T-helper 17 cell (primary cell): ENCODE measurements at regions not wholly inside any gene's neighbourhood (a gene's known extent, or its start where the extent isn't known, plus 50 kb on each side); places are given as distances from the start of the nearest gene placed in this dataset.

Source experiments
- ATAC-seq: fragments of 150-1000 bp; cut with Tn5 transposase; 2 replicates; pipeline ENCODE4 v1.10.0; 2021; ENCODE audit warnings: mild to moderate bottlenecking, moderate library complexity
- DNase-seq, 3 donors: peaks; one replicate each; pipeline versions ENCODE4 v3.0.0 to v3.0.0-alpha.2; 2020 to 2021
- H3K9me3 ChIP-seq: one replicate; pipeline ENCODE4 v1.7.0; 2013; ENCODE audit warnings: low read length, mild to moderate bottlenecking; ENCODE audit not compliant: control insufficient read depth, poor library complexity, severe bottlenecking
- H3K27ac Mint-ChIP-seq: one replicate; pipeline ENCODE4 v1.8.0; 2022; ENCODE audit warnings: mild to moderate bottlenecking, moderate library complexity, mixed read lengths
- H3K27me3 Mint-ChIP-seq: one replicate; pipeline ENCODE4 v1.8.0; 2022; ENCODE audit warnings: mixed read lengths
- H3K36me3 Mint-ChIP-seq: one replicate; pipeline ENCODE4 v1.8.0; 2022; ENCODE audit warnings: low read depth, mixed read lengths
- H3K4me1 Mint-ChIP-seq: one replicate; pipeline ENCODE4 v1.8.0; 2022; ENCODE audit warnings: mild to moderate bottlenecking, mixed read lengths
- H3K4me3 Mint-ChIP-seq: one replicate; pipeline ENCODE4 v1.8.0; 2022; ENCODE audit warnings: mild to moderate bottlenecking, moderate library complexity, mixed read lengths

DNA sequence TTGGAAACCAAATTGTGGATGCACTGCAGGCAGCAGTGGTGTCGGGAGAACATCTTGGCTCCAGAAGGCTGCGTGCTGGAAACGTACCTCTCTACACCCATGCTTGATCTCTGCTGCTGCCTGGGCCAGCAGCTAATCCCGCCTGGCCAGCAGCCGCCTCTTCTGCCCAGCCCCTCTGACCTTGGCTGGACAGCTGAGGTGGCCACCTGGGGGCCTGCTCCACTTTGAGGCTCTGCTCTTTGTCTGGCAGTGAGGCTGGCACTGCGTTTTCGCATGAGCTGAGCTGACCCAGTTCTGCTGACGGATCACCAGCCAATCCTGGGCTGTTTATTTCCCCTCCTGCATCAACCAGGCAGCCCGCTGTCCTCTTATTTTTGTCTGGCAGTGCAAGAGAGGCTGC lies 154.9 kb downstream of the TENT4A start:
- Mint-ChIP-seq H3K27me3 (no peaks in the 10 kb centered on the region), H3K27ac (no peak overlapping the region), H3K4me3 (no peak overlapping the region), H3K36me3 (no peaks in the 10 kb centered on the region), H3K4me1 (no peaks in the 10 kb centered on the region)
- DNase-seq = no peak
- H3K9me3 ChIP-seq = no peaks in the 10 kb centered on the region
- ATAC-seq = no peak

DNA sequence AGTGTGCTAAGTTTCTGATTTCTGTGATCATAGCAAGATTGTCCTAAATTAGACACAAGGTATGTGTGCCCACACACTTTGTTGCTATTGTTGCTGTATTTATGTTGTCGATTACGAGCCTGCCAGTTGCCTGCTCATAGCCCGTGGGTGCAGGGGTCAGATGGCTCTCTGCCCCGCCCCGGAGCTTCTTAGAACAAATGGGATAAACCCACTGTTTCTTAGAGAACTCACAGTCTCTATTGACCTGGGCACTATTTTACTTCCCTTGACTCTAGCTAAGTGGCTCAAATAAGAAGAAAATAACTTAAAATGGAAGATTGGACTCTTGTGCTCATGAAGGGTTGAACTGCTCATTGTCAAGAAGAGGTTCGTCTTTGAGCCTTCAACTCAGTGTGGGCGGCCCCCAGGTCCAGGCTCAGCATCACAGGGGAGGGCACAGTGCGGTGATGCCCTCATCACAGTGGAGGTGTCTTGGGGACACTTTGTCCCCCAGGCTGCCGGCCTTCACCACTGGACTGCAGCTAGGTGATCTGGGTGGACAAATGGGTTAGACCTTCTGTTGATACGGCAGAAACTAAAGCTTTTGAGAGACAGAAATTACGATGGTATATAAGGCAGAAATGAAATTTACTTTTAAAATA lies 155.5 kb downstream of the TENT4A start:
- H3K27me3 Mint-ChIP-seq = no peaks in the 10 kb centered on the region
- H3K9me3 ChIP-seq = no peaks in the 10 kb centered on the region
- DNase-seq (no peak), ATAC-seq (no peak)
- no peaks in the 10 kb centered on the region for H3K36me3 Mint-ChIP-seq
- H3K27ac Mint-ChIP-seq = no peak overlapping the region
- H3K4me3 Mint-ChIP-seq = no peak overlapping the region
- H3K4me1 Mint-ChIP-seq = no peaks in the 10 kb centered on the region

DNA sequence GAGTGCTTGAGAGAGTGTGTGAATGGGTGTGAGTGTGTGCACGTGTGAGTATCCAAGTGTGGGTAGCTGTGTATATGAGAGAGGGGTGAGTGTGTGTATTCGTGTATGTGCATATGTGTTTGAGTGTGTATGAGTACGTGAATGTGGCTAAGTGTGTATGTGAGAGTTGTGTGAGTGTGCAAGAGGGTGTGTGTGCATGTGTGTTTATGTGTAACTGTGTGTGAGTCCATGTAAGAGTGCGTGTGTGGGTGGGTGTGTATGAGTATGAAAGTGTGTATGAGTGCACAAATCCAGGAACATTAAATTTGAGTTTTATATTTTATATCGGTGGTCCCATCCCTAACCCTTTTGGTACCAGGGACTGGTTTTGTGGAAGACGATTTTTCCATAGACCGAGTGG lies 156.4 kb downstream of the TENT4A start:
- ATAC-seq = no peak
- H3K27me3 Mint-ChIP-seq = no peaks in the 10 kb centered on the region
- H3K27ac Mint-ChIP-seq = no peak overlapping the region
- no peaks in the 10 kb centered on the region for H3K4me1 Mint-ChIP-seq
- no peaks in the 10 kb centered on the region for H3K36me3 Mint-ChIP-seq
- DNase-seq = no peak
- no peak overlapping the region for H3K4me3 Mint-ChIP-seq
- H3K9me3 ChIP-seq = no peaks in the 10 kb centered on the region

DNA sequence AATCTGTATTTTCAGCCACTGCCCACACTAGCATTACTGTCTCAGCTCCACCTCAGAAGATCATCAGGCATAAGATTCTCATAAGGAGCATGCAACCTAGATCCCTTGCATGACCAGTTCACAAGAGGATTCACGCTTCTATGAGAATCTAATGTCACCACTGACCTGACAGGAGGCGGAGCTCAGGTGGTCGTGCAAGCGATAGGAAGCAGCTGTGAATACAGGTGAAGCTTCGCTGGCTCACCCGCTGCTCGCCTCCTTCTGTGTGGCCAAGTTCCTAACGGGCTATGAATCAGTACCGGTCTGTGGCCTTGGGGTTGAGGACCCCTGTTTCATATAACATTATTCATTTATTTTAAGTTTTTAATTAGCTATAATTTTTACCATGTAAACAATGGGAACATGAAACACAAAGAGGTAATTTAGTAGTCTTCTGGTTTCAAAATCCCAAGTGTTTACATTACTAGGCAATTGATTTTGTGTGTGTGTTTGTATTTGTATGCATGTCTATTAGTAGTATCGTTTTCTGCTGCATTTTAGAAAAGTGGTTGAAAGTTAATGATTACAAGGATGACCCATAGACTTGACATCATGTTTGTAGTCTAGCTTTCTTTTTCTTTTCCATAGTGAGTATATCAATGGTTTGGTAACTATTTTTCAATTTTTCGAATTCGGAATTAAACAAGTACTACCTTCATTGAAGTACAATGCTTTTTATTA lies 159.4 kb downstream of the TENT4A start:
- H3K4me3 Mint-ChIP-seq = no peak overlapping the region
- no peaks in the 10 kb centered on the region for H3K9me3 ChIP-seq
- no peaks in the 10 kb centered on the region for H3K36me3 Mint-ChIP-seq
- ATAC-seq = no peak
- no peaks in the 10 kb centered on the region for H3K27me3 Mint-ChIP-seq
- no peaks in the 10 kb centered on the region for H3K4me1 Mint-ChIP-seq
- no peak for DNase-seq
- no peak overlapping the region for H3K27ac Mint-ChIP-seq

DNA sequence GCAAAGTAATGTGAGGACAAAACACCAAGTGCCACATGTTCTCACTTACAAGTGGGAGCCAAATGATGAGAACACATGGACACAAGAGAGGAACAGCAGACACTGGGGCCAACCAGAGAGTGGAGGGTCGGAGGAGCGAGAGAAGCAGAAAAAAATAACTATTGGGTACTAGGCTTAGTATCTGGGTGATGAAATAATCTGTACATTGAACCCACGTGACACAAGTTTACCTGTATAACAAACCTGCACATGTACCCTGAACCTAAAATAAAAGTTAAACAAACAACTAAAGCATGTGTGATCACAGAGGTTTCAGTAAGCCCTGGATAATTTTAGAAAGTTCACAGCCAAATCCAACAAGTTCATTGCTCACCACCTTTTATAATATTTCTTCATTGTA lies 160.1 kb downstream of the TENT4A start:
- Mint-ChIP-seq H3K27me3 (peaks cover 6% of the 10 kb centered on the region), H3K27ac (no peak overlapping the region), H3K4me3 (no peak overlapping the region), H3K36me3 (no peaks in the 10 kb centered on the region), H3K4me1 (no peaks in the 10 kb centered on the region)
- ATAC-seq (no peak), DNase-seq (no peak)
- H3K9me3 ChIP-seq = no peaks in the 10 kb centered on the region

DNA sequence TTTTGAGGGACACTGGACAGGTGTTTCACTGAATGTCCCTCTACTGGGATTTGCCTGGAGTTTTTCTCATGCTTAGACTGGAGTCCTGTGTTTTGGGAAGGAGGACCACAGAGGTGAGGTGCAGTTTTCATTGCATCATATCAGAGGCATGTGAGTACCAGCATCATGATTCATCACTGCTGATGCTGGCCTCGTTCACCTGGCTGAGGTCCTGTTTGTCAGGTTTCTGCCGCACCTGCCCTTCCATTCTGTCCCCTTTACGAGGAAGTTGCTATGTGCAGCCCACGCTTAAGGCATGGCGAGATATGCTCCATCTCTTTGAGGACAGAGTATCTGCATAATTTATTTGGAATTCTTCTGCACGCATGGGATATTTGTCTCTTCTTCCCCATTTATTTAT lies 162.1 kb downstream of the TENT4A start:
- H3K27ac Mint-ChIP-seq = no peak overlapping the region
- no peaks in the 10 kb centered on the region for H3K36me3 Mint-ChIP-seq
- H3K27me3 Mint-ChIP-seq = peaks cover 10% of the 10 kb centered on the region
- H3K4me1 Mint-ChIP-seq = no peaks in the 10 kb centered on the region
- no peak for ATAC-seq
- no peak for DNase-seq
- H3K4me3 Mint-ChIP-seq = no peak overlapping the region
- no peaks in the 10 kb centered on the region for H3K9me3 ChIP-seq

DNA sequence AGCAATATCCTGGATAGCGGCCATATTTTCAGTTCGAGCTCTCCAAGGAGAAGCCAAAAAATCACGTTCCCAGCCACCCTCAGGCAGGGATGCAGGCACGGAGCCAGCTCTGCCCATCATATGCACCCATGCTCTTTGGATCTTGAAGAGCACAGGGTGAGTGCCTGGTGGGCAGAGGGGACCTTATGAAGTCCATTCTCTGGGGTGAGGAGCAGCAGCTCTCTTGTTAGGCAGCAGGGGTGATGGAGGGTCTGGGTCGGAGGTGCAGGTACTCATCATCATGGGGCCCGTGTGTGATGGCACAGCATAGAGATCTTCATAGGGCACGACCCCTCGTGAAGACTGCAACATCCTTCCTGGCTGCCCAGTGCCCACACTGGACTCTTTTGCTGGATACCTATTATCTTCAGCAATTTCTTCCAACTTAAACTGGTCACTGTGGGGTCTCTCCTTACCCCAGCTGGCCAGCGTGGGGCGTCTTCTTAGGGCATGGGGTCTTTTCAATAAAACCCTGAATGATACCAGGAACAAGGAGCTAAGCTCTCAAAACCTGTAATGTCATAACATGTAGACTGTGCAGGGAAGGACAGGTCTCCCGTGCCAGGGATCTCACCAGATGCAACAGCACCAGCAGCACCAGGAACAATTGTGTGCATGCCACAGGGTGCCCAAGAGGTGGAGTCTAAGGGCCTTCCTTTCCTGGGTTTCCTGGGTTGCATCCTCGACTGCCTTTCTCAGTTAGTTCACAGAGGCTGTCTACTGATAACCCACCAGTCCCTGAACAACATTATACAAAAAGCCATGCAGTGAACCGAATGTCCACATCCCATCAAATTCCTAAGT lies 165.0 kb downstream of the TENT4A start:
- H3K27ac Mint-ChIP-seq = no peak overlapping the region
- no peaks in the 10 kb centered on the region for H3K4me1 Mint-ChIP-seq
- H3K4me3 Mint-ChIP-seq = no peak overlapping the region
- H3K27me3 Mint-ChIP-seq = peaks cover 10% of the 10 kb centered on the region
- no peak for DNase-seq
- ATAC-seq = no peak
- H3K36me3 Mint-ChIP-seq = no peaks in the 10 kb centered on the region
- H3K9me3 ChIP-seq = no peaks in the 10 kb centered on the region

DNA sequence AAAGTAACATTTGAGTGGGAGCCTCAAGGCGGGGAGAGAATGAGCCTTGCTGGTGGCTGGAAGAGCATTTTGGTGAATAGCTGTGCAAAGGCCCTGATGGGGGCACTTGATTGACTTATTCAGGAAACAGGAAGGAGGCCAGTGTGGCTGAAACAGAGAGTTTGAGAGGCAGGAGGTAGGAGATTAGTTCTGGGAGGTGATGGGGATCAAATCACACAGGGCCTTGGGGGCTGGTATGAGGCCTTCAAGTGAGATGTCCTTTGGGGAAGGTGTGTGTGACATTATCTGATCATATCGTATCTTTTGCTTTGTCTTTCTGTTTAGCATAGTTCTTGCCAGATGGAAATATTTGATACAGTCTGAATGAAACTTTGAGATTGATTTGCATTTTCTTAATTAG lies 172.3 kb downstream of the TENT4A start:
- DNase-seq (no peak), ATAC-seq (no peak)
- peaks cover 3% of the 10 kb centered on the region for H3K9me3 ChIP-seq
- H3K36me3 Mint-ChIP-seq = no peaks in the 10 kb centered on the region
- no peak overlapping the region for H3K27ac Mint-ChIP-seq
- H3K27me3 Mint-ChIP-seq = no peaks in the 10 kb centered on the region
- no peaks in the 10 kb centered on the region for H3K4me1 Mint-ChIP-seq
- no peak overlapping the region for H3K4me3 Mint-ChIP-seq

DNA sequence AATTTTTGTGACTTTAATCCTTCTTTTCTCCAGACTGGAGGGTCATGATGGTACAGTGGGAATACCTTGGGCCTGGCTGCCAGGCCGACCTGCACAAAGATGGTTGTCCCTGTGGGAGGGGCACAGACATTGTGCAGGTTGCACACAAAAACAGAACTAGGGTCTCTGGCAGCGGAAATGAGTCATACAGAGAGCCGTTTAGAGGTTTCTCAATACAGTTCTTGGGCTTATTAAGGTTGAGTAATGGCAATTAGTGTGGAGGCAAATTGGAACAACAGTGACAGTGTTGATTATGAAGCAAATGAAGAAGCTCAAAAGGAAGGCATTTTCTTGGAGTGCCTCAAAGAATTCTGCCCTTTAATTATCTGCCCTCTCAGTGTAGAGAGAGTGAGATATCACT lies 173.6 kb downstream of the TENT4A start:
- ATAC-seq = no peak

DNA sequence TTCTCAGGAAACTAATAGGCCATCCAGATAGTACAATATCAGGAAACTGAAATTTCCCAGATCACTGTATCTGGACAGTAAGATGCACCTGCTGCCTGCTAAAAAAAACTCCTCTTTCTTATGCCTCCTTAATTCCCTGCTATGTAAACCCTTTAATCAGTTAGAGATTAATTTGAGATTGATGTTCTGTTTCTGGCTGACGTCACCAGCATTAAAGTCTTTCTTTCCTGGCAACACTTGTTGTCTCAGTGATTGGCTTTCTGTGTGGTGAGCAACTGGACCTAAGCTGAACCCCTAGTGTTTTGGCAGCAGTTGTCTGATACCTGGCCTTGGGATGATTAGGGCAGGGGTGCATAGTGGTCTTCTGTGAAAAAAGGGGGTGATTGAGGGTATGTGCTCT lies 175.8 kb downstream of the TENT4A start:
- ATAC-seq (no peak), DNase-seq (no peak)
- Mint-ChIP-seq H3K36me3 (no peaks in the 10 kb centered on the region), H3K27me3 (no peaks in the 10 kb centered on the region), H3K4me3 (no peak overlapping the region), H3K4me1 (no peaks in the 10 kb centered on the region), H3K27ac (no peak overlapping the region)
- peaks cover 3% of the 10 kb centered on the region for H3K9me3 ChIP-seq

More for the DNA sequence above, 173.6 kb downstream of the TENT4A start:
- DNase-seq = no peak
- H3K9me3 ChIP-seq = peaks cover 3% of the 10 kb centered on the region
- H3K27ac Mint-ChIP-seq = no peak overlapping the region
- H3K4me3 Mint-ChIP-seq = no peak overlapping the region
- no peaks in the 10 kb centered on the region for H3K27me3 Mint-ChIP-seq
- H3K4me1 Mint-ChIP-seq = no peaks in the 10 kb centered on the region
- no peaks in the 10 kb centered on the region for H3K36me3 Mint-ChIP-seq

DNA sequence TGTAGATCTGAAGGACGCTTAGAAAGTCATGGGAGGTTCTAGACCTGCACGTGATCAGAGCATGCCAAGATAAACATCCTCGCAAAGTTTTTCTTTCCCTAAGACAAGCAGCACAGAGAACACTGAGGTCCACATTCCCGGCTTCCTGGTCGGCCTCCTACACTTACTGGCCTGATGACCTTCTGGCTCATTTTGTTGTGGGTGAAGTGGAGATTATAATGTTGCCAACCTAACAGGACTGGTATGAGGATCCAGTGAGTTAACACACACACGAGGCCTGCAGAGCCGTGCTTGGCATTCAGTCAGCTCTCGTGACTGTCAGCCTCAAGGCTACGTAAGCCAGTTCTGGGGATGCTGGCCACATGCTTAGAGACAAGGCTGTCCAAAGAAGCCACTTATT lies 186.0 kb downstream of the TENT4A start:
- Mint-ChIP-seq H3K4me3 (no peak overlapping the region), H3K4me1 (no peaks in the 10 kb centered on the region), H3K27me3 (peaks cover 16% of the 10 kb centered on the region), H3K27ac (no peak overlapping the region), H3K36me3 (peaks cover 2% of the 10 kb centered on the region)
- DNase-seq (no peak), ATAC-seq (no peak)
- no peaks in the 10 kb centered on the region for H3K9me3 ChIP-seq

DNA sequence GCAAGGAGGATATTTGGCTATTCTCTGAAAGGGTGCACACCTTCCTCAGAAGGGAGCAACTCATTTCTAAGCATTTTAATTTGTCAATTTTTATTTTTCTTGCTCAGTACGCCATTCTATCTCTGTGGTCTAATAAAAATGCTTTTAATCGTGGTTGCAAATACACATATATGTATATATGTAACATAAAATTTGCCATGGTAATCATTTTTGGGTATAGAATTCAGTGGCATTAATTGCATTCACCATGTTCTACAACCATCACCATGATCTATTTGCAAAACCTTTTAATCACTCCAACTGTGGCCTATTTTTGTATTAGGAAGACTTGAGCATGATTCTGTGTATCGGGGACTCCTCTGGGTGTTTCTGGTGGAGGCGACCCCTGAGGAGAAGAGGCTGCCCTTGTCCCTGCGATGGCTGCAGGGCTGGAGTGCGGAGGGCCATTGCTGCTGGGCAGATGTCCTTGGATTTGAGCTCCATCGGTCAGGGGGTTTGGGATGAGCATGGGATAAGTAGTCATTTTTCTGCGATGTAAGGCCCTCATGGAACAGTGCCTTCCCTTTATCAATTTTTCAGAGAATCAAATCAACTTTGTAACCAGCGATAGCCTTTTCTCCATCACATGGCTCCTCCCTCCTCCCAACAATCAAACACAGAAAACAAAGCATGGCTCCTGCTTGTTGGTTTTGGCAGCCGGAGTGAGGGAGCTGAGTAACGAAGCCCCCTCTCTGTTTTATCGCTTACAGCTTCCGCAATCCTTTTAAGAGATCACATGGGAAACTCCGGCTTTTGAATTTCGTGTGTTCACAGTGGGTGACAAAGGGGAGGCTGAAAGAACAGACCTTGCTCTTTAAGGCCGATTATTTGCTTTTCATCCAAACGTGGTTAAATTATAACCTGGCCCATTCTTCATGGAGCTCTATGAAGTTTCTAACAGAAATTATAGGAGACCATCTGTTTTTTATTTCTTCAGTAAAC lies 187.3 kb downstream of the TENT4A start:
- Mint-ChIP-seq H3K27me3 (peaks cover 9% of the 10 kb centered on the region), H3K4me1 (no peaks in the 10 kb centered on the region), H3K36me3 (peaks cover 2% of the 10 kb centered on the region), H3K27ac (no peak overlapping the region), H3K4me3 (no peak overlapping the region)
- ATAC-seq (no peak), DNase-seq (no peak)
- H3K9me3 ChIP-seq = no peaks in the 10 kb centered on the region

DNA sequence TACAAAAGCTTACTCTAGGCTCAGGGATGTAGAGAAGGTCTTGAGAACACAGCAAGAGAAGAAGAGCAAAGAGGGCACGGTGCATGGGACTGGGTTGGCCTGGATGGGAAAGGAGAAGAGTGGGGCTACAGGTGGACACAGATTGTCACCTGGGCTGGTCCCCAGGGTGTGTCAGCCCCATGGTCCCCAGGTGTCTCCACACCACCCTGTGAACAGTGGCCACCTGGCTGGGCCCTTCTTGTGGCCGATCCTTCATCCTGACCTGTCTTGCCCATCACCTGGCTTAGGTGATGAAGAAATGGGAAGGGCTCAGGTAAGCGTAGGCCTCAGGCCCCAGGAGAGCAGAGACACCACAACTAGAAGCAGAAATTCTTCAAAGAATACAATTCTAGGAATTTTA lies 188.9 kb downstream of the TENT4A start:
- H3K9me3 ChIP-seq = no peaks in the 10 kb centered on the region
- ATAC-seq = no peak
- no peaks in the 10 kb centered on the region for H3K36me3 Mint-ChIP-seq
- DNase-seq = no peak
- no peak overlapping the region for H3K27ac Mint-ChIP-seq
- H3K4me3 Mint-ChIP-seq = no peak overlapping the region
- no peaks in the 10 kb centered on the region for H3K4me1 Mint-ChIP-seq
- H3K27me3 Mint-ChIP-seq = peaks cover 9% of the 10 kb centered on the region
